Osteoblast (primary cell): ENCODE measurements at regions not wholly inside any gene's neighbourhood (a gene's known extent, or its start where the extent isn't known, plus 50 kb on each side); places are given as distances from the start of the nearest gene placed in this dataset.

Experiments
- DNase-seq: peaks from one replicate; pipeline ENCODE4 v3.0.0; 2011; ENCODE audit warnings: low spot score, mixed read lengths; ENCODE audit not compliant: insufficient read length; ENCODE audit errors: missing footprints
- H2AFZ ChIP-seq: 2 replicates; pipeline ENCODE4 v1.6.0; 2011; ENCODE audit warnings: mild to moderate bottlenecking, low read length
- H3K27ac ChIP-seq: 2 replicates; pipeline ENCODE4 v1.5.1; 2011; ENCODE audit warnings: mild to moderate bottlenecking, low read depth, low read length, moderate library complexity
- H3K27me3 ChIP-seq: 2 replicates; pipeline ENCODE4 v1.6.0; 2012; ENCODE audit warnings: mild to moderate bottlenecking, control low read depth, inconsistent platforms, low read length, moderate library complexity; ENCODE audit not compliant: insufficient read depth
- H3K36me3 ChIP-seq: 2 replicates; pipeline ENCODE4 v1.5.1; 2011; ENCODE audit warnings: mild to moderate bottlenecking, low read length, control low read depth, moderate library complexity; ENCODE audit not compliant: insufficient read depth
- H3K4me1 ChIP-seq: 2 replicates; pipeline ENCODE4 v1.5.1; 2011; ENCODE audit warnings: mild to moderate bottlenecking, low read length, control low read depth, moderate library complexity; ENCODE audit not compliant: insufficient read depth
- H3K4me2 ChIP-seq: 2 replicates; pipeline ENCODE4 v1.6.0; 2011; ENCODE audit warnings: mild to moderate bottlenecking, low read length; ENCODE audit not compliant: insufficient read depth
- H3K4me3 ChIP-seq: fragments of 200-600 bp; sonication (generic); 3 replicates; pipeline ENCODE4 v1.5.1; 2012; ENCODE audit warnings: mild to moderate bottlenecking, low read length, inconsistent platforms; ENCODE audit not compliant: insufficient read depth
- H3K79me2 ChIP-seq: 2 replicates; pipeline ENCODE4 v1.6.0; 2012; ENCODE audit warnings: mild to moderate bottlenecking, low read length, control low read depth, inconsistent platforms; ENCODE audit not compliant: insufficient read depth
- H3K9me3 ChIP-seq: 2 replicates; pipeline ENCODE4 v1.5.1; 2011; ENCODE audit warnings: low read depth, low read length, control low read depth
- H4K20me1 ChIP-seq: 2 replicates; pipeline ENCODE4 v1.6.0; 2012; ENCODE audit warnings: mild to moderate bottlenecking, low read length, control low read depth; ENCODE audit not compliant: insufficient read depth
- CTCF ChIP-seq: IDR thresholded peaks from 2 replicates; pipeline ENCODE4 v1.5.1; 2011; ENCODE audit warnings: mild to moderate bottlenecking, low read depth, low read length, moderate library complexity; ENCODE audit errors: extremely low read depth

- no peak overlapping the region for H3K4me2 ChIP-seq
- no peaks in the 10 kb centered on the region for H3K4me1 ChIP-seq
- no peaks in the 10 kb centered on the region for H3K9me3 ChIP-seq
- H2AFZ ChIP-seq, result no peak overlapping the region
- H4K20me1 ChIP-seq, result peaks cover 18% of the 10 kb centered on the region
- peaks cover 95% of the 10 kb centered on the region for H3K27me3 ChIP-seq
- DNase-seq, result peak; percentile 57
- H3K36me3 ChIP-seq, result no peaks in the 10 kb centered on the region
- no peak for TF ChIP-seq CTCF
- no peaks in the 10 kb centered on the region for H3K79me2 ChIP-seq
- no peak overlapping the region for H3K27ac ChIP-seq
- H3K4me3 ChIP-seq, result no peak overlapping the region
These were observed 79.9 kb upstream of the POLG start for GRCh38 chr15:89414571-89414970.

- H3K27ac ChIP-seq, result no peak overlapping the region
- no peak overlapping the region for H3K4me2 ChIP-seq
- no peak overlapping the region for H2AFZ ChIP-seq
- no peaks in the 10 kb centered on the region for H3K79me2 ChIP-seq
- H3K4me3 ChIP-seq, result no peak overlapping the region
- H4K20me1 ChIP-seq, result peaks cover 14% of the 10 kb centered on the region
- H3K9me3 ChIP-seq, result no peaks in the 10 kb centered on the region
- H3K27me3 ChIP-seq, result peaks cover 99% of the 10 kb centered on the region
- peaks cover 1% of the 10 kb centered on the region for H3K4me1 ChIP-seq
- no peaks in the 10 kb centered on the region for H3K36me3 ChIP-seq
- DNase-seq, result peak; percentile 22
- TF ChIP-seq CTCF, result no peak
These were observed 79.3 kb upstream of the POLG start for GRCh38 chr15:89413877-89414276.

GRCh38 chr15:89412905-89413411 lies 78.3 kb upstream of the POLG start:
- Histone ChIP-seq H3K4me2 (no peak overlapping the region), H4K20me1 (peaks cover 11% of the 10 kb centered on the region), H2AFZ (no peak overlapping the region), H3K4me1 (peaks cover 4% of the 10 kb centered on the region), H3K79me2 (no peaks in the 10 kb centered on the region), H3K27ac (no peak overlapping the region), H3K9me3 (no peaks in the 10 kb centered on the region), H3K36me3 (no peaks in the 10 kb centered on the region), H3K27me3 (peaks cover 99% of the 10 kb centered on the region), H3K4me3 (no peak overlapping the region)
- TF ChIP-seq CTCF, result no peak
- peak; percentile 68 for DNase-seq

GRCh38 chr15:89410039-89410435 lies 75.4 kb upstream of the POLG start:
- Histone ChIP-seq H3K4me1 (peaks cover 4% of the 10 kb centered on the region), H3K79me2 (no peaks in the 10 kb centered on the region), H3K27ac (no peak overlapping the region), H3K9me3 (no peaks in the 10 kb centered on the region), H3K4me2 (no peak overlapping the region), H3K36me3 (no peaks in the 10 kb centered on the region), H4K20me1 (peaks cover 4% of the 10 kb centered on the region), H3K4me3 (no peak overlapping the region), H2AFZ (no peak overlapping the region), H3K27me3 (peaks cover 100% of the 10 kb centered on the region)
- no peak for TF ChIP-seq CTCF
- peak; percentile 23 for DNase-seq
